ENCODE measurements at regions not wholly inside any gene's neighbourhood (a gene's known extent, or its start where the extent isn't known, plus 50 kb on each side); places are given as distances from the start of the nearest gene placed in this dataset.

DNA sequence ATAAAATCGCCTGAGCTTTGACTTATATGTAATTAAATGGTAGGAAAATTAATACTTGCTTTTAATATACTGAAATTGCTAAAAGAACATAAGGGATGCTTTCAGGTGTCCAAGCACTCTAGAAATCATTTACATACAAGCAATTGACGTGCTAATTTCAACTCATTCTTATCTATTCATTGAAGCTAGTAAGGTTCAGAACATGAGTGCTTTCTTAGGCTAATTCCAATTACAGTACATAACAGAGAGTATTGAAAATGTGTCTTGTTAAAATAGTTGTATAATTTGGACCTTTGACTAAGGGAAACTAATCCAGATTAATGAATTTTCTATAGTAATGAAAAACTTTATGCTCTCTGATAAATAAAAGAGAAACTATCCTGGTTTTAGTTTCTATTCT is 1016.4 kb upstream of the TYRP1 start:
- TF ChIP-seq, protein P1, sequence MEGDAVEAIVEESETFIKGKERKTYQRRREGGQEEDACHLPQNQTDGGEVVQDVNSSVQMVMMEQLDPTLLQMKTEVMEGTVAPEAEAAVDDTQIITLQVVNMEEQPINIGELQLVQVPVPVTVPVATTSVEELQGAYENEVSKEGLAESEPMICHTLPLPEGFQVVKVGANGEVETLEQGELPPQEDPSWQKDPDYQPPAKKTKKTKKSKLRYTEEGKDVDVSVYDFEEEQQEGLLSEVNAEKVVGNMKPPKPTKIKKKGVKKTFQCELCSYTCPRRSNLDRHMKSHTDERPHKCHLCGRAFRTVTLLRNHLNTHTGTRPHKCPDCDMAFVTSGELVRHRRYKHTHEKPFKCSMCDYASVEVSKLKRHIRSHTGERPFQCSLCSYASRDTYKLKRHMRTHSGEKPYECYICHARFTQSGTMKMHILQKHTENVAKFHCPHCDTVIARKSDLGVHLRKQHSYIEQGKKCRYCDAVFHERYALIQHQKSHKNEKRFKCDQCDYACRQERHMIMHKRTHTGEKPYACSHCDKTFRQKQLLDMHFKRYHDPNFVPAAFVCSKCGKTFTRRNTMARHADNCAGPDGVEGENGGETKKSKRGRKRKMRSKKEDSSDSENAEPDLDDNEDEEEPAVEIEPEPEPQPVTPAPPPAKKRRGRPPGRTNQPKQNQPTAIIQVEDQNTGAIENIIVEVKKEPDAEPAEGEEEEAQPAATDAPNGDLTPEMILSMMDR (IDR thresholded peaks at IDR 0.05; ENCODE audit: borderline replicate concordance, extremely low read depth, low read length, poor library complexity, severe bottlenecking): no peak
- no peak for TF ChIP-seq EZH2 (IDR thresholded peaks at IDR 0.05; ENCODE audit: borderline replicate concordance, low read depth, low read length, severe bottlenecking)
